ENCODE measurements at regions not wholly inside any gene's neighbourhood (a gene's known extent, or its start where the extent isn't known, plus 50 kb on each side); places are given as distances from the start of the nearest gene placed in this dataset.

GRCh38 chr11:121741351-121741760 lies 288.6 kb upstream of the SORL1-AS1 start:
- WGBS (ENCODE audit: extremely low coverage, insufficient read length, low lambda C conversion rate), result no CpG with 5 or more reads among the region's 5 CpGs
- H4K5ac ChIP-seq (ENCODE audit: insufficient read length, low read depth, low read length), result no peak overlapping the region
- no peak overlapping the region for H2BK12ac ChIP-seq (ENCODE audit: insufficient read length, low read depth, low read length)
- no peak overlapping the region for H3K27ac ChIP-seq (ENCODE audit: insufficient read length, low read depth, low read length)
- no peak overlapping the region for H2BK5ac ChIP-seq (ENCODE audit: insufficient read length, low read length)
- no peak overlapping the region for H3K18ac ChIP-seq (ENCODE audit: insufficient read length, low read depth, low read length)
- peaks cover 2% of the 10 kb centered on the region; the same call in 1 of the 2 replicates for H3K27me3 Mint-ChIP-seq (ENCODE audit: low read depth)
- H3K27me3 ChIP-seq (ENCODE audit: insufficient read depth, low read length), result no peaks in the 10 kb centered on the region
- no peaks in the 10 kb centered on the region for H3K23me2 ChIP-seq (ENCODE audit: insufficient read length, low read depth, low read length, poor library complexity, severe bottlenecking)
- H3K23ac ChIP-seq (ENCODE audit: insufficient read length, low read depth, low read length), result no peak overlapping the region
- H3K4me1 Mint-ChIP-seq, result 0 out of 4 replicates have a peak, but pooled peaks cover 2 to 3% of the 10 kb centered on the region in 2 experiments
- peaks cover 10 to 15% of the 10 kb centered on the region in 2 experiments for H3K9me3 Mint-ChIP-seq
- DNase-seq, result no peak
- no peaks in the 10 kb centered on the region for H3K79me2 ChIP-seq (ENCODE audit: insufficient read depth, low read length)
- H2BK15ac ChIP-seq (ENCODE audit: low read depth, low read length), result no peak overlapping the region
- H3K56ac ChIP-seq (ENCODE audit: insufficient read length, low read depth, low read length), result no peak overlapping the region
- H2BK20ac ChIP-seq (ENCODE audit: low read depth, low read length, poor library complexity, severe bottlenecking), result no peak overlapping the region
- H3T11ph ChIP-seq (ENCODE audit: low read length), result no peak overlapping the region
- H3K9ac ChIP-seq (ENCODE audit: extremely low read depth, insufficient read length, low read length), result no peak overlapping the region
- H3K36me3 Mint-ChIP-seq (ENCODE audit: insufficient read depth in 1 of 3, low read depth in 3 of 3), result peaks cover 0 to 9% (median 3%) of the 10 kb centered on the region in 3 experiments; a peak in 4 of 7 replicates
- no peak overlapping the region for H3K4ac ChIP-seq (ENCODE audit: low read depth, low read length)
- no peaks in the 10 kb centered on the region for H3K9me3 ChIP-seq (ENCODE audit: control insufficient read depth, low read depth, low read length)
- H3K4me2 ChIP-seq (ENCODE audit: insufficient read depth, insufficient read length, low read length), result no peak overlapping the region
- no peaks in the 10 kb centered on the region for H3K4me1 ChIP-seq (ENCODE audit: insufficient read depth, low read length)
- H4K20me1 ChIP-seq (ENCODE audit: control insufficient read depth, insufficient read depth, insufficient read length), result no peaks in the 10 kb centered on the region
- H2BK120ac ChIP-seq (ENCODE audit: low read depth, low read length, poor library complexity, severe bottlenecking), result no peak overlapping the region
- no peak overlapping the region for H4K91ac ChIP-seq (ENCODE audit: insufficient read length, low read depth, low read length)
- H3K14ac ChIP-seq (ENCODE audit: insufficient read depth, low read length), result no peak overlapping the region
- no peak overlapping the region for H2AK5ac ChIP-seq (ENCODE audit: insufficient read length, low read length)
- H2AFZ ChIP-seq (ENCODE audit: low read length), result no peak overlapping the region
- no peak overlapping the region for H4K8ac ChIP-seq (replicated peaks; ENCODE audit: insufficient read length, low read depth, low read length)
- H3K79me1 ChIP-seq (ENCODE audit: insufficient read depth, low read depth, low read length, poor library complexity, severe bottlenecking), result no peaks in the 10 kb centered on the region
- H3K4me3 Mint-ChIP-seq, result no peak overlapping the region
- TF ChIP-seq CTCF (conservative IDR thresholded peaks at IDR 0.05), result no peak
- no peak overlapping the region for H3K27ac Mint-ChIP-seq
